Neural cell (in vitro differentiated cells): ENCODE measurements at regions not wholly inside any gene's neighbourhood (a gene's known extent, or its start where the extent isn't known, plus 50 kb on each side); places are given as distances from the start of the nearest gene placed in this dataset.

ENCODE experiments used
- EP300 ChIP-seq: fragments of 450-650 bp; conservative IDR thresholded peaks from 2 replicates; pipeline ENCODE4 v1.6.1; 2014; ENCODE audit warnings: antibody characterized with exemption, mild to moderate bottlenecking, moderate library complexity; ENCODE audit not compliant: poor library complexity, severe bottlenecking
- EZH2 ChIP-seq: fragments of 200-600, 300-800 bp; shearing (Covaris generic), sonication (generic); IDR thresholded peaks from 2 replicates; pipeline ENCODE4 v1.6.1; 2014; ENCODE audit warnings: antibody characterized with exemption, low read length, borderline replicate concordance, mild to moderate bottlenecking; ENCODE audit not compliant: insufficient read depth, poor library complexity, severe bottlenecking
- MXI1 ChIP-seq: fragments of 450-650 bp; conservative IDR thresholded peaks from 2 replicates; pipeline ENCODE4 v1.6.1; 2014; ENCODE audit warnings: antibody characterized with exemption, mild to moderate bottlenecking; ENCODE audit not compliant: poor library complexity, severe bottlenecking
- RAD21 ChIP-seq: fragments of 450-650 bp; conservative IDR thresholded peaks from 2 replicates; pipeline ENCODE4 v1.6.1; 2014; ENCODE audit warnings: antibody characterized with exemption, mild to moderate bottlenecking, moderate library complexity
- TF ChIP-seq, protein P1 (sequence below): fragments of 450-650 bp; IDR thresholded peaks from 2 replicates; pipeline ENCODE4 v1.5.1; 2014; ENCODE audit warnings: antibody characterized with exemption, mild to moderate bottlenecking, moderate library complexity; ENCODE audit not compliant: poor library complexity, severe bottlenecking

GRCh38 chr15:31465083-31465955 is 138.7 kb downstream of the KLF13 start:
- no peak for TF ChIP-seq EP300
- TF ChIP-seq, protein P1, sequence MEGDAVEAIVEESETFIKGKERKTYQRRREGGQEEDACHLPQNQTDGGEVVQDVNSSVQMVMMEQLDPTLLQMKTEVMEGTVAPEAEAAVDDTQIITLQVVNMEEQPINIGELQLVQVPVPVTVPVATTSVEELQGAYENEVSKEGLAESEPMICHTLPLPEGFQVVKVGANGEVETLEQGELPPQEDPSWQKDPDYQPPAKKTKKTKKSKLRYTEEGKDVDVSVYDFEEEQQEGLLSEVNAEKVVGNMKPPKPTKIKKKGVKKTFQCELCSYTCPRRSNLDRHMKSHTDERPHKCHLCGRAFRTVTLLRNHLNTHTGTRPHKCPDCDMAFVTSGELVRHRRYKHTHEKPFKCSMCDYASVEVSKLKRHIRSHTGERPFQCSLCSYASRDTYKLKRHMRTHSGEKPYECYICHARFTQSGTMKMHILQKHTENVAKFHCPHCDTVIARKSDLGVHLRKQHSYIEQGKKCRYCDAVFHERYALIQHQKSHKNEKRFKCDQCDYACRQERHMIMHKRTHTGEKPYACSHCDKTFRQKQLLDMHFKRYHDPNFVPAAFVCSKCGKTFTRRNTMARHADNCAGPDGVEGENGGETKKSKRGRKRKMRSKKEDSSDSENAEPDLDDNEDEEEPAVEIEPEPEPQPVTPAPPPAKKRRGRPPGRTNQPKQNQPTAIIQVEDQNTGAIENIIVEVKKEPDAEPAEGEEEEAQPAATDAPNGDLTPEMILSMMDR: no peak
- TF ChIP-seq RAD21: no peak
- TF ChIP-seq EZH2: no peak
- TF ChIP-seq MXI1: no peak
